ENCODE measurements at regions not wholly inside any gene's neighbourhood (a gene's known extent, or its start where the extent isn't known, plus 50 kb on each side); places are given as distances from the start of the nearest gene placed in this dataset.
"Not testable (repeated sequence)": the region's sequence is repeated elsewhere in the genome, so short reads cannot be mapped to it uniquely, and the experiment has no call there.

DNA sequence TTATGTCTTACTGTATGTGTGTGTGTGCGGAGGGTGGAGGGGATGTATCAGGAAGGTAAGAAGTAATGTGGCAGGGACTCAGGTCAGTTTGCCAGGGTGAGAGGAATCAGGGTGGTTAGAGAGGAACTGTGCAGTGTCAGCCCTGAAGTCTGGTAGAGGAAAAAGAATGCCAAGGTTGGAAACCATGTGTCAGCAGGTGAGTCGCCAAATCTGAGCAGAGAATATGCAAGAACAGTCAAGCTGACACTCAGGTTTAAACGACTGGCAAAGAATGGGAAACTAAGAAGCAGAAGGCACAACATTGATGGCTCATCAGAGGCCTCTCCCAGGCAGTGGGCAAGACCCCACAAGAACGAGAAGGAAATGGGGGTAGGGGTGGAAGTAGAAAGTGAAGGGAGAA, 107.5 kb upstream of the TBX18 start:
- Histone ChIP-seq H3K27ac (ENCODE audit: low read length) (no peak overlapping the region), H3K9me3 (ENCODE audit: control insufficient read depth, insufficient read depth, low read length) (no peaks in the 10 kb centered on the region), H3K4me1 (ENCODE audit: control insufficient read depth, insufficient read depth, low read length) (no peaks in the 10 kb centered on the region), H3K36me3 (ENCODE audit: control insufficient read depth, insufficient read depth, low read length) (no peaks in the 10 kb centered on the region), H3K27me3 (ENCODE audit: control insufficient read depth, insufficient read depth, low read length) (no peaks in the 10 kb centered on the region), H3K4me3 (ENCODE audit: low read length) (no peak overlapping the region)
- no peak for DNase-seq (ENCODE audit: low read depth, low spot score)
- no CpG with 5 or more reads among the region's 4 CpGs for WGBS (ENCODE audit: insufficient coverage, insufficient read length)

DNA sequence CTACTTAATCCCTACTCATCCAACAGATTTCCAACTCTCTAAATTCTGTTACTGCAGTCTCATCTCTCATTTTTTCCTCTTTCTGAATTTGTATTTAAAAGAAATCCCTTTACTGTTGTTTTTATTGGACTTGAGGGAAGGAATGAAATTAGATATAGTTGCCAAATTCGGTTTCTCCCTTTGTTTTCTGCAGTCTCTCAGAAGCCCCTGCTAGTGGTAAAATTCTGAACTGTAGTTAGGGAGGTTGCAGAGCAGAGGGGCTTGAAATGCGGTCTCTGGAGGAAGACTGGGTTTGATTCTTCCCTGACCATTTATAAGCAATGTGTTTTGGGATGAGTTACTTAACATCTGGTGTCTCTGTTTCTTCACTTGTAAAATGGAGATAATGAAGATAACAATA, 106.3 kb upstream of the TBX18 start:
- no peak for DNase-seq (ENCODE audit: low read depth, low spot score)
- no CpG with 5 or more reads among the region's 2 CpGs for WGBS (ENCODE audit: insufficient coverage, insufficient read length)
- no peak overlapping the region for H3K4me3 ChIP-seq (ENCODE audit: low read length)
- H3K4me1 ChIP-seq (ENCODE audit: control insufficient read depth, insufficient read depth, low read length), result no peaks in the 10 kb centered on the region
- no peak overlapping the region for H3K27ac ChIP-seq (ENCODE audit: low read length)
- H3K9me3 ChIP-seq (ENCODE audit: control insufficient read depth, insufficient read depth, low read length), result no peaks in the 10 kb centered on the region
- H3K36me3 ChIP-seq (ENCODE audit: control insufficient read depth, insufficient read depth, low read length), result no peaks in the 10 kb centered on the region
- H3K27me3 ChIP-seq (ENCODE audit: control insufficient read depth, insufficient read depth, low read length), result no peaks in the 10 kb centered on the region

DNA sequence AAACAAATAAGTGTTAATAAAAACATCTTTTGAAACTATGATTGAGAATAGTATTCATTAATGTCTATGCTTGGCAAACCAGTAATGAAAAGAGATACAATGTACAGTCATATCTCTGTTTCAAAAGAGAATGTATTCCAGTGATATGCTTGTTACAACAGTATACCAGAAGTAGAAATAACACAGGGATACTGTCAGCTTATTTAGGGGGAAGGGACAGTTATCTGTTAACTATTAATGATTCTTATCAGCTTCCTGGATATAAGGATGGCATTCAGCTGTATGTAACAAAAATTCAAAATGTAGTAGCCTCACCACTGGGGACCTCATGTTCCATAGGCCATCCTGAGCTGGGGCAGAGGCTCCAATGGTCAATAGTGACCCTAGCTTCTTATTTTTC, 103.8 kb upstream of the TBX18 start:
- Histone ChIP-seq H3K4me3 (ENCODE audit: low read length) (no peak overlapping the region), H3K27me3 (ENCODE audit: control insufficient read depth, insufficient read depth, low read length) (no peaks in the 10 kb centered on the region), H3K9me3 (ENCODE audit: control insufficient read depth, insufficient read depth, low read length) (no peaks in the 10 kb centered on the region), H3K27ac (ENCODE audit: low read length) (no peak overlapping the region), H3K36me3 (ENCODE audit: control insufficient read depth, insufficient read depth, low read length) (no peaks in the 10 kb centered on the region), H3K4me1 (ENCODE audit: control insufficient read depth, insufficient read depth, low read length) (no peaks in the 10 kb centered on the region)
- DNase-seq (ENCODE audit: low read depth, low spot score), result no peak

DNA sequence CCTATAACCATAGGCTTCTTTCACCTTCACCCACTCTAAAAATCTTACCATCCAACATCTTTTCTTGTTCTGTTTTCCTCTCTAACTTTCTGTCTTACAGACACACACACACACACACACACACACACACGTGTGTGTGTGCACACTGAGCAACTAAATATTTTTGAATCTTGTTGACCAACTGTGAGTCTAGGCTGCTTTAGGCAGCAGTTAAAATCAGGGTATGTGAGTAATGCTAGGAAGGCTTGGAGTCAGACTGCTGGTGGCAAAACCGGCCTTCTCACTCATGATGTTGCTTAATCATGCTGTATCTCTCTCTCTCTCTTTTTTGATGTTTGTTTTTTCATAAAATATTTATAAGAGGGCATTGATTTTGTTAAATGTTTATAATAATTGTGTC, 103.1 kb upstream of the TBX18 start:
- Histone ChIP-seq H3K27me3 (ENCODE audit: control insufficient read depth, insufficient read depth, low read length) (no peaks in the 10 kb centered on the region), H3K4me3 (ENCODE audit: low read length) (no peak overlapping the region), H3K27ac (ENCODE audit: low read length) (no peak overlapping the region), H3K9me3 (ENCODE audit: control insufficient read depth, insufficient read depth, low read length) (no peaks in the 10 kb centered on the region), H3K4me1 (ENCODE audit: control insufficient read depth, insufficient read depth, low read length) (no peaks in the 10 kb centered on the region), H3K36me3 (ENCODE audit: control insufficient read depth, insufficient read depth, low read length) (no peaks in the 10 kb centered on the region)
- DNase-seq (ENCODE audit: low read depth, low spot score), result no peak
- no CpG with 5 or more reads among the region's 2 CpGs for WGBS (ENCODE audit: insufficient coverage, insufficient read length)

DNA sequence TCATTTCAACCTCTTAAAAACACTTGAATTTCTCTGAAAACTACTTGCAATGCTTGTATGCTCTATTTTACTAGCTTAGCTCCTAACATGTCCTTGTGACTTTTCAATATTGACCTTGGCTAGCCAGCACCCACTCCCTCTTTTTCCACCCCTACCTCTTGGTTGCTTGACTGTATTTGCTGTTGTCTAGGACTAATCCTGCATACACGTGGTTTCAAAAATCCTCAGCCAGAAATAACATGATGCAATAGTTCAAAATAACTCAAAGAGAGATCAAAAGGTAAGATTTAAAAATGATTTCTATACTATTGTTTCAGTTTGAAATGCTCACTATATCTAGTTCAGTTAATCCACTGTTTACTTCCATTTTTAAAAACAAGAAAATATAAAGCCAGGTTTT, 102.3 kb upstream of the TBX18 start:
- no peaks in the 10 kb centered on the region for H3K9me3 ChIP-seq (ENCODE audit: control insufficient read depth, insufficient read depth, low read length)
- WGBS (ENCODE audit: insufficient coverage, insufficient read length), result no CpG with 5 or more reads among the region's 1 CpG
- no peaks in the 10 kb centered on the region for H3K27me3 ChIP-seq (ENCODE audit: control insufficient read depth, insufficient read depth, low read length)
- no peaks in the 10 kb centered on the region for H3K36me3 ChIP-seq (ENCODE audit: control insufficient read depth, insufficient read depth, low read length)
- no peak for DNase-seq (ENCODE audit: low read depth, low spot score)
- no peak overlapping the region for H3K27ac ChIP-seq (ENCODE audit: low read length)
- no peak overlapping the region for H3K4me3 ChIP-seq (ENCODE audit: low read length)
- no peaks in the 10 kb centered on the region for H3K4me1 ChIP-seq (ENCODE audit: control insufficient read depth, insufficient read depth, low read length)

DNA sequence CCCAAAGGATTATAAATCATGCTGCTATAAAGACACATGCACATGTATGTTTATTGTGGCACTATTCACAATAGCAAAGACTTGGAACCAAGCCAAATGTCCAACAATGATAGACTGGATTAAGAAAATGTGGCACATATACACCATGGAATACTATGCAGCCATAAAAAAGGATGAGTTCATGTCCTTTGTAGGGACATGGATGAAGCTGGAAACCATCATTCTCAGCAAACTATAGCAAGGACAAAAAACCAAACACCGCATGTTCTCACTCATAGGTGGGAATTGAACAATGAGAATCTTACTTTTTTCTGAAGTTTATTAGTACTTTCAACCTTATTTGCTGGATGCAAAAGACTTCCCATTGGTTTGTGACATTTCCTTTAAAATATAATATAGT, 101.0 kb upstream of the TBX18 start:
- not testable (repeated sequence) for DNase-seq (ENCODE audit: low read depth, low spot score); H3K27ac ChIP-seq (ENCODE audit: low read length)
- WGBS (ENCODE audit: insufficient coverage, insufficient read length), result no CpG with 5 or more reads among the region's 1 CpG

DNA sequence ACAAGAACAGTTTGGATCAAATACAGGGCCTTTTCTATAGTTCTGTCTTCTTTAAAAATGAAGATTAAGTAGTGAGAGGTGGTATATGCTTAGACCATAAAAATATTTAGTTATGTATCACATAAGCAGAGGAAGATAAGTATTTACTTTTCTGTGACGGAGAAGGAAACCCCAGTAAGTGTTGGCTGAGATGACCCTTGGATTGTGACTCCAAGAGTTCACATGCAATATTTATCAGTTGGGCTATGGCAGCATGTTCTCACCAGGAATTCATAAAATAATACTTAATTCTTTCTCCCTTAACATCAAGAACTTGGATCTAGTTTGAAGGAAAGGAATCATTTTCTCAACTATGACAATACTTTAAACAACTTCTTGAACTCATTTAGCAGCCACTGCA, 98.4 kb upstream of the TBX18 start:
- Histone ChIP-seq H3K27me3 (ENCODE audit: control insufficient read depth, insufficient read depth, low read length) (no peaks in the 10 kb centered on the region), H3K9me3 (ENCODE audit: control insufficient read depth, insufficient read depth, low read length) (no peaks in the 10 kb centered on the region), H3K36me3 (ENCODE audit: control insufficient read depth, insufficient read depth, low read length) (no peaks in the 10 kb centered on the region), H3K4me3 (ENCODE audit: low read length) (no peak overlapping the region), H3K27ac (ENCODE audit: low read length) (no peak overlapping the region), H3K4me1 (ENCODE audit: control insufficient read depth, insufficient read depth, low read length) (no peaks in the 10 kb centered on the region)
- DNase-seq (ENCODE audit: low read depth, low spot score), result no peak
- no CpG with 5 or more reads among the region's 1 CpG for WGBS (ENCODE audit: insufficient coverage, insufficient read length)

More for the DNA sequence above, 101.0 kb upstream of the TBX18 start:
- H3K9me3 ChIP-seq (ENCODE audit: control insufficient read depth, insufficient read depth, low read length); H3K4me1 ChIP-seq (ENCODE audit: control insufficient read depth, insufficient read depth, low read length); H3K36me3 ChIP-seq (ENCODE audit: control insufficient read depth, insufficient read depth, low read length); H3K27me3 ChIP-seq (ENCODE audit: control insufficient read depth, insufficient read depth, low read length); H3K4me3 ChIP-seq (ENCODE audit: low read length): not testable (repeated sequence)

DNA sequence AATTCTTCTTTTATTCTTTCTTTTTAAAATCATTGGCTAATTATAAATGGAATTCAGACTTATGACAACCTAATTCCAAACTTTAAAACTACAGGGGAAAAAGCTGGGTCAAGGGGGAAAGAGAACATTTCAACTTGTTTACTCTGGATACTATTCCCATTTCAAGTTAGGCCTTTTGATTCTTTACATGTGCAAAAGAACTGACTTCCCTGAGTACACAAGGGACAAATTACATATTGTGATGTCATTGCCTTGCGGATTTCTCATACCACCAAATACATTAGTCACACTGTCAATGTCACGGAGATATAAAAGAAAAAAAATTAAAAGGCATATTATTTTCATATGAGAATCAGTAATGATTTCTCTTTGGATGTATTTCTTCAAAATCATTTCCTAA, 96.5 kb upstream of the TBX18 start:
- H3K27me3 ChIP-seq (ENCODE audit: control insufficient read depth, insufficient read depth, low read length), result no peaks in the 10 kb centered on the region
- H3K4me3 ChIP-seq (ENCODE audit: low read length), result no peak overlapping the region
- no peaks in the 10 kb centered on the region for H3K4me1 ChIP-seq (ENCODE audit: control insufficient read depth, insufficient read depth, low read length)
- no CpG with 5 or more reads among the region's 2 CpGs for WGBS (ENCODE audit: insufficient coverage, insufficient read length)
- H3K9me3 ChIP-seq (ENCODE audit: control insufficient read depth, insufficient read depth, low read length), result no peaks in the 10 kb centered on the region
- H3K36me3 ChIP-seq (ENCODE audit: control insufficient read depth, insufficient read depth, low read length), result no peaks in the 10 kb centered on the region
- no peak overlapping the region for H3K27ac ChIP-seq (ENCODE audit: low read length)
- no peak for DNase-seq (ENCODE audit: low read depth, low spot score)

DNA sequence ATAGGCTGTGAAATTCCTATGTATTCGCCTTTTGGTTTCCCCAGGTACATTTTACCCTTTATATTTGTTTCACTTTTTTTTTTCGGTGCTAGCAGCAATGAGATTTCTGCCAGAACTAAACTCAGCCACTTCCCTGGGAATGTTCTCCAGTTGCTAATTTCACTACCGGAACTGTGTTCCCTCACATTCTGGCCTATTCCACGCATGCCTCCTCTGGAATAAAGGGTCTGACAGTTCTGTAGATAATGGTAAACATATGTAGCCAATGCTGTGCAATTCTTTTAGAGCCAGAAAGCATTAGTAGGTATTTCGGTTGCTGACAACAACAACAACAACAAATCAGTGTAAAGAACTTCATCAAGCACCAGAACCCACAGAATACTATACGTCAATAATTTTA, 96.1 kb upstream of the TBX18 start:
- Histone ChIP-seq H3K27ac (ENCODE audit: low read length) (no peak overlapping the region), H3K9me3 (ENCODE audit: control insufficient read depth, insufficient read depth, low read length) (no peaks in the 10 kb centered on the region), H3K36me3 (ENCODE audit: control insufficient read depth, insufficient read depth, low read length) (no peaks in the 10 kb centered on the region), H3K4me3 (ENCODE audit: low read length) (no peak overlapping the region), H3K27me3 (ENCODE audit: control insufficient read depth, insufficient read depth, low read length) (no peaks in the 10 kb centered on the region), H3K4me1 (ENCODE audit: control insufficient read depth, insufficient read depth, low read length) (no peaks in the 10 kb centered on the region)
- WGBS (ENCODE audit: insufficient coverage, insufficient read length), result no CpG with 5 or more reads among the region's 6 CpGs
- no peak for DNase-seq (ENCODE audit: low read depth, low spot score)

DNA sequence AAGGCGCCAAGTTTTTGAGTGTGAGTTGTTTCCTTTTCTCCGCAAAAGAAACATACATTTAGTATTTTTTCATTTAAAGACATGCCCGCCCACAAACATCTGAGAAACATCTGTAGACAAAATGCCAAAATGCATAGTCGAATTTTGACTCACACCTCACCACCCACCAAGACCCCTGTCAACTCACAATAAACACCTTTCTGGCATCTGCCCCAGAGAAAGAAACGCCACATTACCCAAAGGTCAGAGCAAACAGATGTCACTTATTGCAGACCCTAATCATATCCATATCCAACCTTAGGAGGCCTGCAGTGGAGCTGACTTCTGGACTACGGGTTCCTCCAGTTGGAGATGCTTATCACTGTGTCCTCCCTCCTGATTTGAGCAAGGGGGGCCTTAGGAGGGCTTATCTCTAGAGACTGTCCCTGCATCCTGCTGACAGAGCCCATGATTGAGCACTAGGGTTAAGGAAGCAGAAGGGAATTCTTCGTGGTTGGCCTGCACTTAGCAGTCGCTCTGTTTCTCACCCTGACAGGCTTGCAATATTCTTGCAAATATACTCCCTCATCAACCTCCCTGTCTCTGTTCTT, 90.5 kb upstream of the TBX18 start:
- Histone ChIP-seq H3K27me3 (ENCODE audit: control insufficient read depth, insufficient read depth, low read length) (no peaks in the 10 kb centered on the region), H3K4me1 (ENCODE audit: control insufficient read depth, insufficient read depth, low read length) (no peaks in the 10 kb centered on the region), H3K27ac (ENCODE audit: low read length) (no peak overlapping the region), H3K4me3 (ENCODE audit: low read length) (no peak overlapping the region), H3K9me3 (ENCODE audit: control insufficient read depth, insufficient read depth, low read length) (no peaks in the 10 kb centered on the region), H3K36me3 (ENCODE audit: control insufficient read depth, insufficient read depth, low read length) (no peaks in the 10 kb centered on the region)
- WGBS (ENCODE audit: insufficient coverage, insufficient read length), result no CpG with 5 or more reads among the region's 8 CpGs
- DNase-seq (ENCODE audit: low read depth, low spot score), result no peak

DNA sequence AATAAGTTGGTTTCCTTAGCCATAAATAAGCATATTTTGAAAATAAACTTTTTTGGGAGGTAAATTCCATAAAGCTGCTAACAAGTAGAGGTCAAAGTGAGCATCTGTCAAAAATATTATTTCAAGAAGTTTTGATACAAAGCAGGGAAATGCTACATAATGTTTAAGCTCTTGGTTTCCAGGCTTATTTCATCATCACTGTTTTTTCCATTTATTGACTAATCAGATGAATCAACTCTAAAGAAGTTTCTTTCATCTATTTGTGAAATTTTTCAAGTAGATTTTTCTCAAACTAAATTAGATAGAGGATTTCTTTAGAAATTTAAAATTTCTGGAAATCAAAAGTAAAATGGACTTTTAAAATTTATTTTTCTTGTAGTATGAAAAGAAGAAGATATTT, 89.5 kb upstream of the TBX18 start:
- no peaks in the 10 kb centered on the region for H3K9me3 ChIP-seq (ENCODE audit: control insufficient read depth, insufficient read depth, low read length)
- no peak overlapping the region for H3K27ac ChIP-seq (ENCODE audit: low read length)
- H3K27me3 ChIP-seq (ENCODE audit: control insufficient read depth, insufficient read depth, low read length), result no peaks in the 10 kb centered on the region
- DNase-seq (ENCODE audit: low read depth, low spot score), result no peak
- no peak overlapping the region for H3K4me3 ChIP-seq (ENCODE audit: low read length)
- H3K4me1 ChIP-seq (ENCODE audit: control insufficient read depth, insufficient read depth, low read length), result no peaks in the 10 kb centered on the region
- H3K36me3 ChIP-seq (ENCODE audit: control insufficient read depth, insufficient read depth, low read length), result no peaks in the 10 kb centered on the region

Data from iPS DF 6.9 (cell line).